Spleen (tissue), 11 donors: ENCODE measurements at regions not wholly inside any gene's neighbourhood (a gene's known extent, or its start where the extent isn't known, plus 50 kb on each side); places are given as distances from the start of the nearest gene placed in this dataset.

ENCODE experiments used
- DNase-seq: peaks from one replicate; pipeline ENCODE4 v3.0.0-alpha.2; 2020
- H3K27ac ChIP-seq, 8 donors: fragments of 200-600 bp; sonication (generic) in 7 of 8; 1 replicate in 4 of 8; 2 replicates in 4 of 8; pipeline versions ENCODE4 v1.5.0 to v1.8.0; 2016 to 2021; ENCODE audit warnings: inconsistent platforms in 4 of 8, mild to moderate bottlenecking in 4 of 8, moderate library complexity in 1 of 8
- H3K27me3 ChIP-seq, 7 donors: fragments of 200-600 bp; sonication (generic) in 6 of 7; replicated peaks in 1 of 7; 1 replicate in 4 of 7; 2 replicates in 3 of 7; pipeline versions ENCODE4 v1.5.0 to v1.8.0; 2016 to 2021; ENCODE audit warnings: inconsistent platforms in 3 of 7, mild to moderate bottlenecking in 1 of 7
- H3K36me3 ChIP-seq, 6 donors: fragments of 200-600 bp; sonication (generic) in 5 of 6; 1 replicate in 4 of 6; 2 replicates in 2 of 6; pipeline versions ENCODE4 v1.5.0 to v1.8.0; 2016 to 2021; ENCODE audit warnings: inconsistent platforms in 2 of 6
- H3K4me1 ChIP-seq, 6 donors: fragments of 200-600 bp; sonication (generic) in 5 of 6; 1 replicate in 3 of 6; 2 replicates in 3 of 6; pipeline versions ENCODE4 v1.5.0 to v1.8.0; 2016 to 2021; ENCODE audit warnings: inconsistent platforms in 3 of 6
- H3K4me3 ChIP-seq, 8 donors: fragments of 200-600 bp; sonication (generic) in 7 of 8; 1 replicate in 4 of 8; 2 replicates in 4 of 8; pipeline versions ENCODE4 v1.5.0 to v1.8.0; 2016 to 2021; ENCODE audit warnings: inconsistent platforms in 4 of 8, mild to moderate bottlenecking in 4 of 8, moderate library complexity in 2 of 8
- H3K9me3 ChIP-seq, 8 donors: fragments of 200-600 bp; sonication (generic) in 7 of 8; 1 replicate in 4 of 8; 2 replicates in 4 of 8; pipeline versions ENCODE4 v1.5.0 to v1.8.0; 2016 to 2021; ENCODE audit warnings: inconsistent platforms in 4 of 8
- CTCF ChIP-seq, 11 experiments: fragments of 200-600 bp in 7 of 11; fragments of 450-650 bp in 4 of 11; sonication (generic) in 4 of 11; IDR thresholded peaks in 8 of 11; conservative IDR thresholded peaks in 3 of 11; 1 replicate in 7 of 11; 2 replicates in 4 of 11; pipeline versions ENCODE4 v1.4.0 to v1.8.0; 2016 to 2021; ENCODE audit warnings: antibody characterized with exemption in 11 of 11, inconsistent platforms in 4 of 11, mild to moderate bottlenecking in 1 of 11
- POLR2A ChIP-seq, 3 donors: fragments of 450-650 bp; IDR thresholded peaks; one replicate each; pipeline ENCODE4 v1.5.1; 2017; ENCODE audit warnings: antibody characterized with exemption in 3 of 3, mild to moderate bottlenecking in 1 of 3
- POLR2AphosphoS5 ChIP-seq, 3 donors: sonication (generic); formaldehyde crosslinking; IDR thresholded peaks; one replicate each; pipeline ENCODE4 v1.5.1; 2017; ENCODE audit warnings: antibody characterized with exemption in 3 of 3
- WGBS, 5 donors: extraction: QIAGEN DNeasy Blood & Tissue Kit in 3 of 5; methylation state at CpG; one replicate each; pipeline versions ENCODE4 v1.1.5 to v1.1.7; 2013 to 2018; 5-methylcytosine and 5-hydroxymethylcytosine counted together
- intact Hi-C: fragments of 100-400 bp; cut with DNase I; formaldehyde crosslinking; loops from one replicate; pipeline ENCODE4 v1.15.0; 2023; ENCODE audit warnings: low total_unique reads
- donor health status: healthy with polysubstance abuse.
- donor health status: DM: no; HTN: no; CAD: no; lungs with moderate emphysema.
- donor health status: DM: no; HTN: no; CAD: no.
- donor health status: Bipolar disorder and iron deficiency.
- donor health status: healthy.
- donor health status: DM: no; HTN: no; CAD: no.
- donor health status: DM: yes; HTN: yes; CAD: no.

- no peak for DNase-seq
- Histone ChIP-seq H3K4me3 (no peak overlapping the region), H3K9me3 (peaks cover 0 to 30% (median 7%) of the 10 kb centered on the region in 8 donors), H3K4me1 (no peaks in the 10 kb centered on the region), H3K27me3 (no peaks in the 10 kb centered on the region), H3K27ac (no peak overlapping the region), H3K36me3 (no peaks in the 10 kb centered on the region)
- intact Hi-C loops, result no loop called here
- WGBS, 5 donors, result 80 to 92% (median 86%) methylated on average over 2 of the region's 2 CpGs
- TF ChIP-seq CTCF (IDR thresholded peaks at IDR 0.05 in 8 of 11, conservative IDR thresholded peaks at IDR 0.05 in 3 of 11), result no peak
- no peak for TF ChIP-seq POLR2AphosphoS5 (IDR thresholded peaks at IDR 0.05)
- no peak for TF ChIP-seq POLR2A (IDR thresholded peaks at IDR 0.05)
Observed at GRCh38 chr2:210816769-210817168, 260.4 kb downstream of the CPS1 start.

- H3K27ac ChIP-seq, result no peak overlapping the region
- TF ChIP-seq POLR2AphosphoS5 (IDR thresholded peaks at IDR 0.05) (no peak), CTCF (IDR thresholded peaks at IDR 0.05 in 8 of 11, conservative IDR thresholded peaks at IDR 0.05 in 3 of 11) (no peak), POLR2A (IDR thresholded peaks at IDR 0.05) (no peak)
- WGBS, 5 donors, result 70 to 90% (median 77%) methylated on average over 3 of the region's 3 CpGs
- no peak for DNase-seq
- no peaks in the 10 kb centered on the region for H3K36me3 ChIP-seq
- intact Hi-C loops, result no loop called here
- no peaks in the 10 kb centered on the region for H3K27me3 ChIP-seq
- H3K4me3 ChIP-seq, result no peak overlapping the region
- H3K9me3 ChIP-seq, result peaks cover 0 to 29% (median 7%) of the 10 kb centered on the region in 8 donors
- no peaks in the 10 kb centered on the region for H3K4me1 ChIP-seq
Observed at GRCh38 chr2:210818473-210818872, 262.1 kb downstream of the CPS1 start.

GRCh38 chr2:210833403-210833802, 277.0 kb downstream of the CPS1 start:
- TF ChIP-seq POLR2A (IDR thresholded peaks at IDR 0.05) (no peak), POLR2AphosphoS5 (IDR thresholded peaks at IDR 0.05) (no peak), CTCF (IDR thresholded peaks at IDR 0.05 in 8 of 11, conservative IDR thresholded peaks at IDR 0.05 in 3 of 11) (no peak)
- intact Hi-C loops, result no loop called here

GRCh38 chr2:210839034-210839433, 282.6 kb downstream of the CPS1 start:
- no peaks in the 10 kb centered on the region for H3K9me3 ChIP-seq

More at GRCh38 chr2:210833403-210833802, 277.0 kb downstream of the CPS1 start:
- Histone ChIP-seq H3K27ac (no peak overlapping the region), H3K4me1 (no peaks in the 10 kb centered on the region), H3K27me3 (no peaks in the 10 kb centered on the region), H3K4me3 (no peak overlapping the region), H3K9me3 (no peaks in the 10 kb centered on the region), H3K36me3 (no peaks in the 10 kb centered on the region)
- DNase-seq, result no peak

More at GRCh38 chr2:210839034-210839433, 282.6 kb downstream of the CPS1 start:
- no peak for DNase-seq
- Histone ChIP-seq H3K27ac (no peak overlapping the region), H3K27me3 (no peaks in the 10 kb centered on the region), H3K36me3 (no peaks in the 10 kb centered on the region), H3K4me3 (no peak overlapping the region), H3K4me1 (no peaks in the 10 kb centered on the region)
- TF ChIP-seq POLR2AphosphoS5 (IDR thresholded peaks at IDR 0.05) (no peak), POLR2A (IDR thresholded peaks at IDR 0.05) (no peak), CTCF (IDR thresholded peaks at IDR 0.05 in 8 of 11, conservative IDR thresholded peaks at IDR 0.05 in 3 of 11) (no peak)
- intact Hi-C loops, result no loop called here
- 79 to 91% (median 87%) methylated on average over 4 of the region's 4 CpGs for WGBS, 5 donors
